HG02885 (cell line): ENCODE measurements at regions not wholly inside any gene's neighbourhood (a gene's known extent, or its start where the extent isn't known, plus 50 kb on each side); places are given as distances from the start of the nearest gene placed in this dataset.
A peak's percentile ranks its signal among the peaks of the same experiment; 100 is the strongest.
"Not testable (repeated sequence)": the region's sequence is repeated elsewhere in the genome, so short reads cannot be mapped to it uniquely, and the experiment has no call there.

Source experiments
- ATAC-seq: cut with Tn5 transposase; IDR thresholded peaks from one replicate; pipeline ENCODE4 v1.9.1; 2021; ENCODE audit warnings: mild to moderate bottlenecking; ENCODE audit not compliant: unreplicated experiment, poor library complexity

DNA sequence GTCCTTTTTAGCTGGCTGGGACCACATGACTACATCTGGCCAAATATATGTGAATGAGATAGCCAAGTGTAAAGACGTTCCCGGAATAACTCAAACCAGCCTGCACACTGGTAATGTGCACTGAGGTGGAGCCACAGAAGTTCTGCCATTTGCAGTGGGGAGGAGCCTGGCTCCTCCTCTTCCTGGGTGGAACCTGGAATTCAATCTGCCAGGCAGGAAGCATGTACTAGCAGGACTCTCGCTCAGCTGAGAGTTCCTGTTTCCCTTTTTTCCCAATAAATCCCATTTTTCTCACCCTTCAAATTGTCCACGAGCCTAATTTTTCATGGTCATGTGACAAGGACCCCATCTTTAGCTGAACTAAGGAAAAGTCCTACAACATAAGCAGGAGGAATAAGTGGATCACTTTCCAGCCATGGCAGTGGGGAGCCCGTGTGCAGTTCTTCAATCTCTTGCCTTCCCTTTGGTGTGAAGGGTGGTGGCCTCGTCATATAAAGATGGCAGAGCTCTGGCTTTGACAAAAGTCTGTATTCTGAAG is 183.2 kb downstream of the UXS1 start:
- ATAC-seq, result no peak

- ATAC-seq, result no peak
Measured at GRCh38 chr2:106009096-106009495, 185.0 kb downstream of the UXS1 start.

GRCh38 chr2:106004851-106005250 is 189.2 kb downstream of the UXS1 start:
- no peak for ATAC-seq

- no peak for ATAC-seq
Measured at GRCh38 chr2:105999211-105999989, 194.7 kb downstream of the UXS1 start.

GRCh38 chr2:105997711-105998110 is 196.4 kb downstream of the UXS1 start:
- ATAC-seq, result no peak

GRCh38 chr2:105990624-105991023 is 203.5 kb downstream of the UXS1 start:
- no peak for ATAC-seq

GRCh38 chr2:105989803-105990202 is 204.3 kb downstream of the UXS1 start:
- ATAC-seq, result not testable (repeated sequence)

GRCh38 chr2:105989070-105989469 is 205.0 kb downstream of the UXS1 start:
- no peak for ATAC-seq

DNA sequence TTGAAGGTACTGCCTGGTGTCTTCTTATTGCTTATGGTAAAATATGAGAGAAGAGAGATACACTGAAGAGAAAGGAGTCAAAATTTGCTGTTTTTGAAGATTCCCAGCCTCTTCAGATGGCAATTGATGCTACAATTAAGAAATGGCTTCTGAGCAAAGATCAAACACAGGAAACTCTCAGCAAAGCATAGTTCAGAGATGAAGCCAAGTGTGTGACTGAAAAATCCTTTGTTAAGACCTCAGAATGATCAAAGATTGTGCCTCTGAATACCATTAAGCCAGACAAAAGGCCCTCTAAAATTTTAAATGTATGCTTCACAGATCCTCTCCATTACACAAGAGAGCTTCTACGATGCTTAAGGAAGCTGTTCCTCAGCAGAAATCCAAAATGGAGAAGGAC is 216.3 kb downstream of the UXS1 start:
- ATAC-seq, result no peak

DNA sequence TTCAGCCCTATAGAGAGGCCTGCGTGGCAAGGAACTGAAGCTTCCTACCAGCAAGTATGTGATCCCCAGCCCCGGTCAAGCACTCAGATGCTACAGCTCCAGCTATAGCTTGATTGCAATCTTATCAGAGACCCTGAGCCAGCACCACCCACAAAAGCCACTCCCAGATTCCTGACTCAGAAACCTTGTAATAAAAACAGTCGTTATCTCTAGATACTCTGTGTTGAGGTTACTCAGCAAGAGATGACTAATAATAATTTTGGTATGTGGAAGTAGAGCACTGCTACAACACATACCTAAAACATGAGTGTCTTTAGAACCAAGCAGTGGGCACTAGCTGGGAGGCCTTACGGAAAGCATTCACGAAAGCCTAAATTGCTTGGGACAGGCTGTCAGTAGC is 216.9 kb downstream of the UXS1 start:
- no peak for ATAC-seq

- no peak for ATAC-seq
Measured at GRCh38 chr2:105974812-105975211, 219.3 kb downstream of the UXS1 start.

GRCh38 chr2:105972927-105973326 is 221.2 kb downstream of the UXS1 start:
- peak; percentile 31 for ATAC-seq

GRCh38 chr2:105972246-105972645 is 221.9 kb downstream of the UXS1 start:
- ATAC-seq, result peak; percentile 52

- no peak for ATAC-seq
Measured at GRCh38 chr2:105969552-105969951, 224.5 kb downstream of the UXS1 start.

DNA sequence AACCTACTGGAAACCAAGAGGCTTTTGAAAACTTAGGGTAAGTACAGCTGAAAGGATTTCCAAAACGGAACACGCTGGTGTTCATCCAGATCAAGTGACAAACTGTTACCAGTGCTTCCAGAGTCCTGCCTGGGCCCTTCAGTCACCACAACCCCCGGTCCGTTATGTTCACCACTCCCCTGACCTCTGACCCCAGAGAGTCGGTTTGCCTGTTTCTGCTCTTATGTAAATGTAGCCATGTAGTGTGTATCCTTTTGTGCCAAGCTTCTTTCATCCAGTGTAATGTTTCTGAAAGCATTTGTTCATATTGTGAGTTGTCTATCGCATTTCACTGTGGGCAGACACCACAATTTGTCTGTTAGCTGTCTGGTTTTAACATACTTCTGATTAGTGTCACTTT is 217.5 kb downstream of the NCK2 start:
- ATAC-seq, result no peak

DNA sequence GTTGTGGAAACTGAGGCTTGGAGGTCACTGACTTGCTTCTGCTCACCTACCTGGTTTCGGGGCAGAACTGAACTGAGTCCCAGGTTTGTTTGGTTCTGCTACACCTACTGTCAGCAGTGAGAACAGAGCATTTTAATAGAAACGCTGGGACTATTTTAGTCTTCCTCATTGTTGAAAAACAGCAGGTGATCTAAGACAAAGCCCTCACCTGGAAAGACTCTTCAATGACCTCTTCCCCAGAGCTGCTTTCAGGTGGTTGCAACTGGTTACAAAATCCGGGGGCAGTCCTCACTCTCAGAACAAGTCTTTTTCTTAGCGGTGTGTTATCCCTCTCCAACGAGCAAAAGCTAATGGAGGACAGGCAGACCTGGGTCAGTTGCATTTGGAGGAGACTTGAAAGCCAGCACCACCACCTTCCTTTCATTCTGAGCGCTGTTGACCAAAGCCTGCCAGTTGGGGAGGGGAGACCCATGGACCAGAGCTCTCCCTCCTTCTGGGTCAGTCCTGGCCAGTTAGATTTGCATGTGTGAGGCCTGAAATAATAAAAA is 217.0 kb downstream of the NCK2 start:
- no peak for ATAC-seq

DNA sequence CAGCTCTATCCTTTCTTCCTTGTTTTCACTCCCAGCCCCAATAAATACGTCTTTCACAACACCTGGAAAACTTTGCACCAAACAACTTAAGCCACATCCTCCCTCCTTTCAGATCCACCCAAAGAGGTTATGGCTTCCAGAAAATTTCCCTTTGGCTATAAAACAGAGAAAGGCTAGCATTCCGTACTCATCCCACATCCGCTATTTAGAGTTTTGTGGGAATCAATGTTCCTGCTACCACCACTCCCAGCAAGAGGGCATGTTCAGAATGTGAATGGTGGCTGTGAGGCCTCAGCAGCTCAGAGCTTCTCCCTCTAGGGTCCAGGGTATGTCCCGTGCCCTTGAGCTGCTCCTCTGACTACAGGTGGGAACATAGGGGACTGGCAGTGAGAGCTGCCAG is 214.6 kb downstream of the NCK2 start:
- ATAC-seq, result no peak

DNA sequence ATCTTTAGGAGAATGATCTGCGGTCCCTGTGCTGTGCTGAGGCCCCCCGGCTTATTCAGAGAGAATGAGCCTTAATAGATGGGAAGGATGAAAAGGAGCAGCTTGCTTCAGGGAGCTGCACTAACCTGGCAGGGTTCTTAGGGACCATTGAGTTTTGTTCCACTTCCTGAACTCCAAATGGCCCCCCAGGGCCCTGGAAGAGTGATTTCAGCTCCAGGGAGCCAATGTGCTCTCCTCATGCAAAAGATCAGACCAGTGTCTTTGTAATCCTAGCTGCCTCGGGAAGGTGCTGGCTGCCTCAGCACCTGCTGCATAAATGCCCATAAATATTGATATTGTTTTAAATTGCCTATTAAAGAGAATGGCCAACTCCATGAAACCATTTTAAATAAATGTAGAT is 210.2 kb downstream of the NCK2 start:
- no peak for ATAC-seq

DNA sequence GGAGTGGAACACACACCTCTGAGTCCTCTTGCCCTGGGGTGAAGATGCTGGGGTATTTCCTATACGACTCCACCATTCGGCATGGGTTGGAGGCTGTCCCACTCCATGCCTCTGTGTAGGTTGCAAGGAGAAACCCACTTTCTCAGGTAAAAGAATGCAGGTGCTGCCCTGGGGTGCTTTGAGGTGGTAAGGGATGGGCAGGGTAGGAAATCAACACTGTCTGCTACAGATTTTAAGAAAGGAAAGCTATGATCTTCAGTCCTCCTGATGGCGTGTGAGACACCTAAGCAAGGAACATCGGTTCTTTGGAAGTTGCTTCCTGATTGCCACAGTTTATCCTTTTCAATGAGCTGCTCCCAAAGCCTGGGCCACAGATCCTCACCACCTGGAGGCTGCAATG is 209.2 kb downstream of the NCK2 start:
- no peak for ATAC-seq

- ATAC-seq, result no peak
Measured at GRCh38 chr2:105952131-105952530, 207.4 kb downstream of the NCK2 start.

GRCh38 chr2:105951384-105951694 is 206.6 kb downstream of the NCK2 start:
- ATAC-seq, result no peak
